Skeletal muscle cell (primary cell): ENCODE measurements at regions not wholly inside any gene's neighbourhood (a gene's known extent, or its start where the extent isn't known, plus 50 kb on each side); places are given as distances from the start of the nearest gene placed in this dataset.
A peak's percentile ranks its signal among the peaks of the same experiment; 100 is the strongest.
"Not testable (repeated sequence)": the region's sequence is repeated elsewhere in the genome, so short reads cannot be mapped to it uniquely, and the experiment has no call there.

Experiments
- DNase-seq: peaks from one replicate; pipeline ENCODE4 v3.0.0-alpha.2; 2010; ENCODE audit warnings: low read depth
- H3K4me3 ChIP-seq: 2 replicates; pipeline ENCODE4 v1.5.1; 2011; ENCODE audit warnings: low read depth, mild to moderate bottlenecking, control low read depth, low read length, moderate library complexity

DNA sequence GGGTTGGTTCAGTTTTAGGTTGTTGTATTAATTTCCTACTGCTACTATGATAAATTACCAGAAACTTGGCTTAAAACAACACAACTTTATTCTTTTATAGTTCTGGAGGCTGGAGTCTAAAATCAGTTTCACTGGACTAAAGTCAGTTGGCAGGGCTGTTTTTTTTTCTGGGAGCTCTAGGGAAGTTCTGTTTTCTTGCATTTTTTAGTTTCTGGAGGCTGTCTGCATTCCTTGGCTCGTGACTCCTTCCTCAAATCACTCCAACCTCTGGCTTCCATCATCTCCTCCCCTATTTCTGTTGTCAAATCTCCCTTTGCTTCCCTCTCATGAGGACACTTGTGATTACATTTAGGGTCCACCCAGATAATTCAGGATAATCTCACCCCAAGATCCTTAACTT is 51.3 kb upstream of the SUB1 start:
- DNase-seq = no peak
- no peak overlapping the region for H3K4me3 ChIP-seq

- DNase-seq = no peak
- no peak overlapping the region for H3K4me3 ChIP-seq
These were observed 53.4 kb upstream of the SUB1 start for GRCh38 chr5:32531885-32532520.

DNA sequence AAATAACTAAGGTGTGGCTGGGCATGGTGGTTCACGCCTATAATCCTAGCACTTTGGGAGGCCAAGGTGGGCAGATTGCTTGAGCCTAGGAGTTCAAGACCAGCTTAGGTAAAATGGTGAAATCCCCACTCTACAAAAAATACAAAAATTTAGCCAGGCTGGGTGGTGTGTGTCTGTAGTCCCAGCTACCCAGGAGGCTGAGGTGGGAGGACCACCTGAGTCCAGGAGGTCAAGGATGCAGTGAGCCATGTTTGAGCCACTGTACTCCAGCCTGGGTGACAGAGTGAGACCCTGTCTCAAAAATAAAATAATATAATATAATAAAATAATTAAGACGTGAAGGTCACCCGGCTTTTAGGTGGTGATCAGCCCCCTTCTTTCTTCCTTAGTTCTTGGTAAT is 58.0 kb upstream of the SUB1 start:
- not testable (repeated sequence) for H3K4me3 ChIP-seq, DNase-seq

GRCh38 chr5:32526810-32527209 is 58.5 kb upstream of the SUB1 start:
- DNase-seq = no peak
- H3K4me3 ChIP-seq = no peak overlapping the region

DNA sequence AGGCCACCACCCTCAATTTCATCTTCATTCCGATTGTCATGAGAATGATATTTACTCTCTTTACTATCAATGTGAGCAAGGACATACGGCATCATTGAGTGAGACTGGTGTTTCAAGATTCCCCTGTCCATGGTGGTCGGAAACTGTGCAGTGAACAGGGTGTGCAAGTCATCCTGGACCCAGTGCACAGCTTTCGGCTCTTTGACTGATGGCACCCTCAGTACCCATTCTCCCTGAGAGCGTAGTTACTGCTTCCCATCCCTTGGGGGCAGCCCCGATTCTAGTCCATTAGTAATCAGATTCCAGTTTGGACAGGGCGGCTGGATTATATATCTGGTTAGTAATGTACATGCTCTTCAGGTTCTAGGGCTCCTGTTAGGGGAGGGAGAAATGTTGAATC is 61.7 kb upstream of the SUB1 start:
- H3K4me3 ChIP-seq = no peak overlapping the region
- DNase-seq = no peak

DNA sequence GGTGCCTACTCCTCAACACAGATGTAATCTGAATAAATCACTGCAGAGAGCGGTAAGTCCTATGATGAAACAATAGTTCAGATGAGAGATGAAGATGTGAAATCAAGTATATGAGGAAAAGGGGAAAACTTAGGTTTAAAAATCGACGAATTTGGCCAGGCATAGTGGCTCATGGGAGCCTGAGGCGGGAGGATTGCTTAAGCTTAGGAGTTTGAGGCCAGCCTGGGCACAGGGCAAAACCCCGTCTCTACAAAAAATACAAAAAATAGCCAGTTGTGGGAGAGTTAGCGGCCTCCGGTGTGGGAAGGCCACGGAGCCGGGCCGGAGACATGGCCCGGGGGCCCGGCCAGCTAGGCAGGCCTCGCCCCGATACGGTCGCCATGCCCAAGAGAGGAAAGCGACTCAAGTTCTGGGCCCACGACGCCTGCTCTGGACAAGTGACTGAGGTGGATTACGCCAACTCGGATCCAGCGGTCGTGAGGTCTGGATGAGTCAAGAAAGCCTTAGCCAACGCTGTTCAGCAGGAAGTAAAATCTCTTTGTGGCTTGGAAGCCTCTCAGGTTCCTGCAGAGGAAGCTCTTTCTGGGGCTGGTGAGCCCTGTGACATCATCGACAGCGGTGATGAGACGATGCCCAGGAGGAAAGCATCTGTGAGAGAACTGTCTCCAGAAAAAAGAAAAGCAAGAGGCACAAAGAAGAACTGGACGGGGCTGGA is 62.8 kb upstream of the SUB1 start:
- peak; percentile 86 for DNase-seq
- no peak overlapping the region for H3K4me3 ChIP-seq

DNA sequence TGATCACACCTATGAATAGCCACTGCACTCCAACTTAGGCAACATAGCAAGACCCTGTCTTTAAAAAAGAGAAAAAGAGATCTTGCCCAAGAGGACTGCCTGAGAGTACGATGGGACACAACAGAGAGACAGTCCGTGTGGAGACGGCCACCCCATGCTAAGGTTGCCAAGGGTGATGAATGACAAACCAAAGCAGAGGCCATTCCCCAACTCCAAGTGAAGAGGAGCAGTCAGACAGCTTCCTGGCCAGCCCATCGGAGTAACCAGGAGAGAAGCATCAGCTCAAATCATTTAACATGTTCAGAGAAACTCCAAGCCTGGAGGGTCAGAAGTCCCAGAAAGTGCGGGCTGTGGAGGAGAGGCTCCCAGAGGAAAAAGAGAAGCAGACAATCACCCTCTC is 63.9 kb upstream of the SUB1 start:
- no peak for DNase-seq
- H3K4me3 ChIP-seq = no peak overlapping the region

DNA sequence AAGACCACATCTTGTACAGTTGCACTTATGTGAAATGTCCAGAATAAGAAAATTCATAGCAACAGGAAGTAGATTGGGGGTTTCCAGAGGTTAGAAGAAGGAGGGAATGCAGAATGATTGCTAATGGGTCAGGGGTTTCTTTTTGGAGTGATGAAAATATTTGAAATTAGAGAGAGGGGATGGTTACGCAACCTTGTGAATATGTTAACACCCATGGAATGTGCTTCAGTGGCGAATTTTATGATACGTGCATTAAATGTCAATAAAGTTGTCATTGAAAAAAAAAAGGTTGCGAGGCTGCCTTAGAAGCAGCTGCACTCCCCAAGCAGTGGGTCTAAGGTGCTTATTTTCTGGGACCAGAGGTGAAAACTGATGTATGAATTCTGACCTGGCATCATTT is 64.4 kb upstream of the SUB1 start:
- no peak for DNase-seq
- no peak overlapping the region for H3K4me3 ChIP-seq

GRCh38 chr5:32520356-32520755 is 65.0 kb upstream of the SUB1 start:
- no peak for DNase-seq
- H3K4me3 ChIP-seq = no peak overlapping the region

GRCh38 chr5:32519508-32519907 is 65.8 kb upstream of the SUB1 start:
- H3K4me3 ChIP-seq = no peak overlapping the region
- no peak for DNase-seq

DNA sequence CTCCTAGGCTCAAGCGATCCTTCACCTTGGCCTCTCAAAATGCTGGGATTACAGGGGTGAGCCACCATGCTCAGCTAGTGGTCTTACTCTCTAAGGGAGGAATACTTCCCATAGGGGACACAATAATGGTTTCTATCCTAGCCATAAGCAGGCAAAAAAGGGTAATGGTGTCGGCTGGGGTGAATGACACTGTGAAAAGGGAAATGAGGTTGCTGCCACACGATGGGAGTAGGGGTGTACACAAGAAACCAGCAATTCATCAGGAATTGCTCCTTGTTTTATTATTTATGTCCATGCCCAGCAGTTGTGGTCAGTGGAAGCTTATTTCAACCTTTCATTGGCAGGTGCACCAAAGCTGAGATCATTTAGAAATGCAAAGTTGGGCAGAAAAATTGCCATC is 70.3 kb upstream of the ZFR start:
- no peak for DNase-seq
- H3K4me3 ChIP-seq = no peak overlapping the region

DNA sequence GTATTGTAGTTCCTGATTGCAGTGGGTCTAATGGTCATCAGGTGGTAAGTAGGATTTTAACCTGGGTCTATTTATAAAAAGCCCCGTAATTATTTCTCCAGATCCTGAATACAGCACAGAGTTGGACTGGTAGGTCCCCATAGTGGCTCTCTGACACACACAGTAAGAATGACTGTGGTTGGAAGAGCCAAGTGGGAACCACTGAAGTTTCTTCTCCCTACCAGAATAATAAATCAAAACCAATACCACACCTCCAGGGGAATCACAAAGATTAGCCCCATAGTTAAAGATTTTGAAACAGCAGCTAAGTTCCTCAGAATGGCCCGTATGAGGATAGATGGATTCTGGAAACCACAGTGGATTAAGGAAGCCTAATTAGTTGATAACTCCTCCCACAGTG is 68.4 kb upstream of the ZFR start:
- H3K4me3 ChIP-seq = no peak overlapping the region
- DNase-seq = no peak

GRCh38 chr5:32511776-32512374 is 67.3 kb upstream of the ZFR start:
- DNase-seq = no peak
- no peak overlapping the region for H3K4me3 ChIP-seq

DNA sequence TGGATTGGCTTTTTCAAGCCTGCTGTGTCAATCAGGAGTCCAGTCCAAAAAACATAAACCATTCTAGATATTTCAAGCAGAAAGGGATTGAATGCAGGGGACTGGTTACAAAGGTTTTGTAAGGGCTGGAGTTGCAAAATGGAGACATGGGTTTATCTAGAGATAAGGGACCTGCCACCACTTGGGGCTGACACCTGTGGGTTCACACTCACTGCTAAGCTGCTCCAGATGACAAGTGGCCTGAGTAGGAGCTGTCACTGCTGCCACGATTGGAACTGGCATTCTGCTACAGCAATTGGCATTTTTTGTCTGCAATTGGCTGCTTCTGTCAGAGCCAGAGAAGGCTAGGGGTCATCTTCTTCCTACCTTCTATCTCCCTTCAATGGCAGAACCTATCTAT is 66.3 kb upstream of the ZFR start:
- H3K4me3 ChIP-seq = no peak overlapping the region
- no peak for DNase-seq

DNA sequence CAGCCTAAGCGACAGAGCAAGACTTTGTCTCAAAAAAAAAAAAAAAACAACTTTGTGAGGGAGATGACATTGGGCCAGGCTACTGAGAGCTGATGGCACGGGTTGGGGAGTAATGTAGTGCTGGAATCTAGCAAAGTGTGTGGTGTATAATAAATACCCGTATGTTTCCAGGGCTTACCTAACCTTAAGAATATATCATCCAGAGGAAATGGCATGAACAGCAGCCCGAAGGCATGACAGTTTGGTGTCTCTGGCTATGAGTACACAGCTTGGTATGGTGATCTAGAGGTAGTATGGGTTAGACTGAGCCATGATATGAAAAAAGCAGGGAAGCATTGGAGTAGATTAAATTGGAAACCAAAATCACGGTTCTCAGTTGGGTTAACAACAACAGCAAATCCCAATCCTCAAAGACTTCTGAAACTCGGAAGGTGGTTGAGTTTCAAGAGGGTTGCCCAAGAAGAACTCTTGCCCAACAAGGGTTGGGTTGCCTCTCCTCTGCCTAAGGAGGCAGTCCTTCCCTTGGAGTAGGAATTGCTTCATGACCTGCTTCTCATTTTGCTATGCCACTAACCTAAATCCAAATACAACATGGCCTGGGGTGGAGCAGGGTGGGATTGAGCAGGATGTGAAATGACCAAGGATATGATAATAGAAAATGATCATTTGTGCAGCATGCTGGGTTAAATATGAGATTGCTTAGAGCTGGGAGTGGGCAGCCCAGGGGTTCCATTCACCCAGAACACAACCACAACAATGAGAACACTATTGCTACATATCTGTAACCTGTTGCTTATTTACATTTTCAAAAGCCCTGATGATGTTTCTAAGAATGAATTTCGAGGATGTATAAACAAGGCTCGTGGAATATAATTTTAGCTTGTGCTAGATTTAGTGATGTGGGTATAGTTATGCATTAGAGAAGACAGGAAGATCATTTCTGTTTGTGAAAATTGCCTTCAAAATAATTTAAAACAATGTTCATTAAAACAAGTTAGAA is 64.6 kb upstream of the ZFR start:
- DNase-seq = no peak

GRCh38 chr5:32507738-32508434 is 63.3 kb upstream of the ZFR start:
- peak; percentile 88 for DNase-seq

More for the DNA sequence above, 64.6 kb upstream of the ZFR start:
- no peak overlapping the region for H3K4me3 ChIP-seq

GRCh38 chr5:32506799-32507198 is 62.3 kb upstream of the ZFR start:
- no peak overlapping the region for H3K4me3 ChIP-seq
- no peak for DNase-seq

More at GRCh38 chr5:32507738-32508434, 63.3 kb upstream of the ZFR start:
- H3K4me3 ChIP-seq = no peak overlapping the region

- H3K4me3 ChIP-seq = peak overlapping the region; percentile 2
- no peak for DNase-seq
These were observed 61.7 kb upstream of the ZFR start for GRCh38 chr5:32506201-32506661.

- peak overlapping the region; percentile 2 for H3K4me3 ChIP-seq
These were observed 61.2 kb upstream of the ZFR start for GRCh38 chr5:32505756-32506155.

More at GRCh38 chr5:32505756-32506155, 61.2 kb upstream of the ZFR start:
- peak; percentile 70 for DNase-seq
